ENCODE measurements at regions not wholly inside any gene's neighbourhood (a gene's known extent, or its start where the extent isn't known, plus 50 kb on each side); places are given as distances from the start of the nearest gene placed in this dataset.

- Histone ChIP-seq H3K27ac (no peak overlapping the region), H3K4me3 (no peak overlapping the region), H3K4me1 (no peaks in the 10 kb centered on the region), H3K27me3 (no peaks in the 10 kb centered on the region), H3K36me3 (no peaks in the 10 kb centered on the region), H3K9me3 (no peaks in the 10 kb centered on the region)
- no peak for DNase-seq (ENCODE audit: low spot score in 2 of 2)
- TF ChIP-seq POLR2A (IDR thresholded peaks at IDR 0.05), result no peak
- no peak for TF ChIP-seq CTCF (IDR thresholded peaks at IDR 0.05)
- no peak for TF ChIP-seq POLR2AphosphoS5 (IDR thresholded peaks at IDR 0.05)
- intact Hi-C loops (cut with DNase I; ENCODE audit: low total_unique reads), result no loop called here
Observed at GRCh38 chr2:15842758-15843666, 97.3 kb upstream of the MYCN start.

- Histone ChIP-seq H3K9me3 (no peaks in the 10 kb centered on the region), H3K36me3 (no peaks in the 10 kb centered on the region), H3K27me3 (no peaks in the 10 kb centered on the region), H3K27ac (no peak overlapping the region), H3K4me3 (no peak overlapping the region), H3K4me1 (no peaks in the 10 kb centered on the region)
- intact Hi-C loops (cut with DNase I; ENCODE audit: low total_unique reads), result no loop called here
- no peak for DNase-seq (ENCODE audit: low spot score in 2 of 2)
- TF ChIP-seq CTCF (IDR thresholded peaks at IDR 0.05), result no peak
- no peak for TF ChIP-seq POLR2AphosphoS5 (IDR thresholded peaks at IDR 0.05)
- no peak for TF ChIP-seq POLR2A (IDR thresholded peaks at IDR 0.05)
Observed at GRCh38 chr2:15844211-15844801, 96.0 kb upstream of the MYCN start.

- H3K4me1 ChIP-seq, result no peaks in the 10 kb centered on the region
- H3K4me3 ChIP-seq, result no peak overlapping the region
- DNase-seq (ENCODE audit: low spot score in 2 of 2), result no peak
- no peak overlapping the region for H3K27ac ChIP-seq
- intact Hi-C loops (cut with DNase I; ENCODE audit: low total_unique reads), result no loop called here
- H3K36me3 ChIP-seq, result no peaks in the 10 kb centered on the region
- H3K9me3 ChIP-seq, result no peaks in the 10 kb centered on the region
- no peaks in the 10 kb centered on the region for H3K27me3 ChIP-seq
- TF ChIP-seq CTCF (IDR thresholded peaks at IDR 0.05), result no peak
- TF ChIP-seq POLR2A (IDR thresholded peaks at IDR 0.05), result no peak
- no peak for TF ChIP-seq POLR2AphosphoS5 (IDR thresholded peaks at IDR 0.05)
Observed at GRCh38 chr2:15845294-15845693, 95.1 kb upstream of the MYCN start.

GRCh38 chr2:15845737-15846405 lies 94.5 kb upstream of the MYCN start:
- Histone ChIP-seq H3K27ac (no peak overlapping the region), H3K36me3 (no peaks in the 10 kb centered on the region), H3K4me1 (no peaks in the 10 kb centered on the region), H3K9me3 (no peaks in the 10 kb centered on the region), H3K27me3 (no peaks in the 10 kb centered on the region), H3K4me3 (no peak overlapping the region)
- TF ChIP-seq POLR2AphosphoS5 (IDR thresholded peaks at IDR 0.05) (no peak), POLR2A (IDR thresholded peaks at IDR 0.05) (no peak)
- DNase-seq (ENCODE audit: low spot score in 2 of 2), result no peak
- intact Hi-C loops (cut with DNase I; ENCODE audit: low total_unique reads), result no loop called here

- no peaks in the 10 kb centered on the region for H3K9me3 ChIP-seq
- H3K4me3 ChIP-seq, result no peak overlapping the region
- TF ChIP-seq POLR2AphosphoS5 (IDR thresholded peaks at IDR 0.05) (no peak), CTCF (IDR thresholded peaks at IDR 0.05) (no peak), POLR2A (IDR thresholded peaks at IDR 0.05) (no peak)
- no peaks in the 10 kb centered on the region for H3K4me1 ChIP-seq
- no peaks in the 10 kb centered on the region for H3K27me3 ChIP-seq
- no peaks in the 10 kb centered on the region for H3K36me3 ChIP-seq
- intact Hi-C loops (cut with DNase I; ENCODE audit: low total_unique reads), result no loop called here
- H3K27ac ChIP-seq, result no peak overlapping the region
- DNase-seq (ENCODE audit: low spot score in 2 of 2), result no peak
Observed at GRCh38 chr2:15846626-15847025, 93.7 kb upstream of the MYCN start.
